HG02763 (cell line): ENCODE measurements at regions not wholly inside any gene's neighbourhood (a gene's known extent, or its start where the extent isn't known, plus 50 kb on each side); places are given as distances from the start of the nearest gene placed in this dataset.

Experiments
- ATAC-seq: cut with Tn5 transposase; IDR thresholded peaks from one replicate; pipeline ENCODE4 v1.9.1; 2021; ENCODE audit warnings: mild to moderate bottlenecking, moderate library complexity; ENCODE audit not compliant: unreplicated experiment

DNA sequence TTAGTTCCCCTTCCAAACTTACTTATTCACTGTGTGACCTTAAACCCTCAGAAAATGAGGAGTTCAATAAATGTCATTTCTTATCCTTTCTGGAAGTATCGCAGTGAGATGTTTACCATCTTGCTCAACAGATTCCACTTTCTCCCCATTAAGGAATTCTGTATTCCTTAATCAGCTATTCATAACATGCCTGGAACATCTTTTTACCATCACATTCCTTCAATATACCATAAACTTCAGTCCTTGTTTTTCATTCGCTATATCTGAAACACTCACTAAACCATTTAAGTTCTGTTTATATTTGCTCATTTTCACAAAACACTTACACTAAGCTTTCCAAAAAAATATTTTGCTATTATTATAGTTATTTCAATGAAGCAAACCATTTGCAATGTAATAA, 1158.6 kb downstream of the CDH12 start:
- no peak for ATAC-seq

DNA sequence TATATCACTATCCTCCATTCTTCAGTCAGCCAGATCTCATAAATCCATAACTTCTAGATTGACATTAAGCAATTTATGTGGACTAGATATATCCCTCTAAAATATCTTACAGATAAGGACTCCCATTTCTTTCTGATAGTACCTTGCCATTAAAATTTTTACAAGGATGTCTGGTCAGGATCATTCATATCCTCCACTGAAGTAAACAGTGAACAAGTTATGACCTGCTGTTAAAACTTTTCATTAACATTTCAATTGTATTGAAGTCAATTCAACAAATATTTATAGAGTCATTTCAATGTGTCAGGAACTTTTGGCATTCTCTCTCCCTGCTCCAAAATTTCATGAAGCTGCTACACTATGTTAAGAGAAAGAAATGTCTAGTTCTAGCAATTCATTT, 1159.6 kb downstream of the CDH12 start:
- ATAC-seq, result no peak

- no peak for ATAC-seq
Observed at GRCh38 chr5:21689587-21689986, 1163.6 kb downstream of the CDH12 start.

- ATAC-seq, result no peak
Observed at GRCh38 chr5:21688655-21689054, 1164.5 kb downstream of the CDH12 start.

DNA sequence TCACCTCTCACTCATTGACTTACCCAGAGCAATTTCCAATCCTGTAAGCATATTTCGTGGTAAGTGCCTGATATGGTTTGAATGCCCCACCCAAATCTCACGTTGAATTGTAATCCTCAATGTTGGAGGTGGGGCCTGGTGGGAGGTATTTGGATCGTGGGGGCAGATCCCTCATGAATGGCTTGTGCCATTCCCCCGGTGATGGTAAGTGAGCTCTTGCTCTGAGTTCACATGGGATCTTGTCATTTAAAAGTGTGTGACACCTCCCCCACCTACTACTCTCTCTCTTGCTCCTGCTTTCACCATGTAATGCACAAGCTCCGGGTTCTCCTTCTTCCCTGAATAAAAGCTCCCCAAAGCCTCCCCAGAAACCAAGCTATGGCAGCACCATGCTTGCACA, 1165.5 kb downstream of the CDH12 start:
- no peak for ATAC-seq

DNA sequence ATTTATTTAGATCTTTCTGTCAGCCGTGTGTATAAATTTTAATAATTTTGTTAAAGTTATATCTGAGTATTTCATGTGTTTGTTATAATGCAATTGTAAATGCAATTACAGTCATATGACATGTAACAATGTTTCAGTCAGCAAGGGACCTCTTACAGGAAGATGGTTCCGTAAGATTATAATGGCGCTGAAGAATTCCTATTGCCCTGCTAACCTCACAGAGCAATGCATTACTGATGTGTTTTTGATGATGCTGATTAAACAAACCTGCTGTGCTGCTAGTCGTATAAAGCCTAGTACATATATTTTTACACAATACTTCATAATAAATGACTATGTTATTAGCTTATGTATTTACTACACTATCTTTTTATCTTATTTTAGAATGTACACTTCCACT, 1166.4 kb downstream of the CDH12 start:
- no peak for ATAC-seq

DNA sequence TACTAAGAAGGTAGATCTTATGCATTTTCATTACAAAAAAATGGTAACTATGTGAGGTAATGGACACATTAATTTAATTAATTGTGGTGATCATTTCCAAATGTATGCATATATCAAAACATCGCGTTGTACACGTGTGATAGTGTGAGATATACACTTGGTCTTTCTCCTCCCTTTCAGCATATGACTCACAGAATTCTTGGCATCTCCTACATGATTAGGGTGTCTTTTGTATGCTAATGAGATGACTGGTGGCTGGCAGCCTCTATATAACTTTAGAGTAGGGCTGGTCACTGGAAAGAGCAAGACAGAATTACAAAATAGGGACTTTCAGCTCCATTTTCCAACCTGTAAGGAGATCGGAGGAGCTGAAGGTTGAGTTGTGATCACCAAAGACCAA, 1167.6 kb downstream of the CDH12 start:
- ATAC-seq, result no peak

DNA sequence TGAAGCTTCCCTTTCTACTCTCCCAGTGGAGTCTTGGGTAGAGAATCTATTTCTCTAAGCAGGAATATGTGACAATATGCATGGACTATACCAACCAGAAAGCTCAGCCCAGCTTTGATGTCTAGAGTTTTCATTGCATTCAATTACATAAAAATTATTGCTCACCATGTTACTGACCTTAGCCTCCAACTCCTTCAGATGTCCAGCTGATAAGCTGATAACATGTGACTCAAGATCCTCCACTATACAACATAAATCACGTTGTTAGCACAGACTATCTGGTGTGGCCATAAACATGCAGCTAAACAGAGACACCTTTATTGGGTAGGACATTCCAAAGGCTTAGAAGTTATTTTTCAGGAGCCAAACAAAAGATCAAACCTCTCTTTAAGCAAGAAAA, 1168.2 kb downstream of the CDH12 start:
- no peak for ATAC-seq

GRCh38 chr5:21681911-21682310, 1171.2 kb downstream of the CDH12 start:
- ATAC-seq, result no peak

GRCh38 chr5:21680641-21681040, 1172.5 kb downstream of the CDH12 start:
- ATAC-seq, result no peak

GRCh38 chr5:21680196-21680595, 1172.9 kb downstream of the CDH12 start:
- ATAC-seq, result no peak

DNA sequence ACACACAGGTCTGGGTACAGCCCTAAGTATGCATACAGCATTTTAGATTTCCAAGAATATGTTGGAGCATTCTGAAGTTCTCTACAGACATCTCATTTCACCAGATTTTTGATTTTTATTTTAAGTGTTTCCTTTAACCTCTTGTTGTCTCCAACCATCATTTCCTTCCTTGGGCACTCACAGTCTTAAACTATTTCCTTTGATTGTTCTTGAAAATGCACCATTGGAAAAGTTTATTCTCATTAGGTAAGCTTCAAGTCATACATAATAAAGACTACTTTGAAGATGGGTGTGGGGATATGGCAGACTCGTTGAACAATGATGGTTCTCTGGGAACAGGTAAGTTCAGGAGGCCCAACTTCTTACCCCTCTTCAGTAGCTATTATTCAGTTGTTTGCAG, 1174.6 kb downstream of the CDH12 start:
- no peak for ATAC-seq

- ATAC-seq, result no peak
Observed at GRCh38 chr5:21672911-21673310, 1180.2 kb downstream of the CDH12 start.

DNA sequence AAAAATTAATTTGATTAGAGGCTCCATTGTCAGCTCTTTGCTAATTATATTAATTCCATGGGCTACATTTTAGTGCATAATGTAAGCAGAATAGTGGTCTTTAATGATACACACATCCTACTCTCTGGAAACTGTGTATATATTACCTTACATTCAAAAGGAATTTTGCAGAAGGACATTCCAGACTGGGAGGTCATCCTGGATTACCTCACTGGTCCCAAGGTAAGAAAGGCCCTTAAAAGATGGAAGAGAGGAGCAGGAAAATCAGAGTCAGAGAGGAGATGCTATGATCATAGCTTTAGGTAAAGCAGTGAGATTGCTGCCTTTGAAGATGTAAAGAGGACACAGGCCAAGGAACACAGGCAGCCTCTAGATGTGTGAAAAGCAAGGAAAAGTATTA, 1180.8 kb downstream of the CDH12 start:
- ATAC-seq, result no peak

GRCh38 chr5:21665524-21665923, 1187.6 kb downstream of the CDH12 start:
- ATAC-seq, result no peak

DNA sequence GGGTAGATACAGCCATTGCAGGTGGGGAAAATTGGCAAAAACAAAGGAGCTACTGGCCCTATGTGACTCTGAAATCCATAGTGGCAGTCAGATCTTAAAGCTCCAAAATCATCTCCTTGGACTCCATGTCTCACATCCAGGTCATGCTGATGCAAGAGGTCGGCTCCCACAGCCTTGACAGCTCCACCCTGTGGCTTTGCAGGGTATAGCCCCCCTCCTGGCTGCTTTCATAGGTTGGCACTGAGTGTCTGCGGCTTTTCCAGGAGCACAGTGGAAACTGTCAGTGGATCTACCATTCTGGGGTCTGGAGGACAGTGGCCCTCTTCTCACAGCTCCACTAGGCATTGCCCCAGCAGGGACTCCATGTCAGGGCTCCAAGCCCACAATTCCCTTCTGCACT, 1190.1 kb downstream of the CDH12 start:
- ATAC-seq, result no peak

GRCh38 chr5:21661184-21661583, 1192.0 kb downstream of the CDH12 start:
- no peak for ATAC-seq

DNA sequence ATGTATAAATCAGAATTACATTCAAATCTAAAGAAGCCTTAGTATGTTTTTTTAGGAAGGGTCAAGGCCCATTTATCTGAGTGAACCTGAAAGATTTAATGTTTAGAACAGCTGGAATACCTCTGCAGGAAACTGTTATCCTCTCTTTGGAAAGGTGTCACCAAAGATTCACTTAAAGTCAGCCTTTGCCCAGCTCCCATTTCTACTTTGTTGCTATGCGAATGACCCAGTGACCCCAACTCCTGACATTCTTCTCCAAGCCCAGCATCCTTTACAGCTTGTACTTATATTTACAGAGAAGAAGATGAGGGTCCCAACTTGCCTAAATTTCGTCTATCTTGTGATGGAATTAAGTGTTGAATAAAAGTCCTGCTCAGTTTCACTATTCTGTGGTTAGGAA, 1198.6 kb downstream of the CDH12 start:
- ATAC-seq, result no peak

DNA sequence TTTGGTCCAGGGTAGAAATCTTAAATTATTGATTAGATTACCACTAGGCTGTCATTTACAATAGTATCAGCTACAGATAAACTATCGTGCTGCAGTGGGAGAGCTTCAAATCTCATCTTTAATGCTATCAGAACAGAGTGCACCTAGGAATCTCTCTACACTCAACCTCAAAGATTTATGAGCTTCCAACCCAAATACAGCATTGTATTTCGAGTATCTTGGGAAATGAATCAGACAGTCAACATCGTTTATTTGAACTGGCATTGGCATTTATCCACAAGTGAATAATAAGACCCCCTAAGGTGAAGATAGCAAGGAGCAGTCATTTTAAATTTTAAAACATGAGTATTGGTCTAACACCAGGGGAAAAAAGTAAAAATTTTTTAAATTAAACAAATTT, 1203.2 kb downstream of the CDH12 start:
- no peak for ATAC-seq

DNA sequence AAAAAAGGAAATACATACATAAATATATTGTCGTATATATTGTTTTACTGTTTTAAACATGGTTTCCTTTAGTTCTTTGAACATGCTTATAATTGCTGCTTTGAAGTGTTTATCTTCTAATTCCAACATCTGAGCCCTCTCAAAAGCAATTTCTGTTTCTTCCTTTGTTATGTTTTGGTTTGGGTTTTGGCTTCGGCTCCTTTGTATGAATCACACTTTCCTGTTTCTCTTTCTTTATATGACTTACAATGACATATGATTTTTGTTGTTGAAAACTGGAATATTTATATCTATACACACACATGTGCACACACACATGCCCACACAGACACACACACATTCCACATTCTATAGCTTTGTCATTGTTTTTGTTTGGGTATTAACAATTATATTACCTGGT, 1206.7 kb downstream of the CDH12 start:
- no peak for ATAC-seq

GRCh38 chr5:21644032-21644431, 1209.1 kb downstream of the CDH12 start:
- ATAC-seq, result no peak

- no peak for ATAC-seq
Observed at GRCh38 chr5:21642312-21642711, 1210.8 kb downstream of the CDH12 start.

- ATAC-seq, result no peak
Observed at GRCh38 chr5:21623831-21624230, 1229.3 kb downstream of the CDH12 start.

GRCh38 chr5:21615195-21615765, 1237.9 kb downstream of the CDH12 start:
- no peak for ATAC-seq
